A673 (cell line): ENCODE measurements at regions not wholly inside any gene's neighbourhood (a gene's known extent, or its start where the extent isn't known, plus 50 kb on each side); places are given as distances from the start of the nearest gene placed in this dataset.

Source experiments
- EZH2 ChIP-seq: fragments of 200-600 bp; sonication (generic); IDR thresholded peaks from 2 replicates; pipeline ENCODE4 v1.6.1; 2017; ENCODE audit warnings: borderline replicate concordance, low read depth, mild to moderate bottlenecking, mixed read lengths, antibody characterized with exemption, low read length; ENCODE audit not compliant: poor library complexity, severe bottlenecking
- TF ChIP-seq, protein P1 (sequence below): fragments of 300-800, 200-600 bp; sonication (generic); conservative IDR thresholded peaks from 2 replicates; pipeline ENCODE4 v1.5.1; 2017; ENCODE audit warnings: low read depth, mild to moderate bottlenecking, antibody characterized with exemption, low read length, moderate library complexity, mixed read lengths

DNA sequence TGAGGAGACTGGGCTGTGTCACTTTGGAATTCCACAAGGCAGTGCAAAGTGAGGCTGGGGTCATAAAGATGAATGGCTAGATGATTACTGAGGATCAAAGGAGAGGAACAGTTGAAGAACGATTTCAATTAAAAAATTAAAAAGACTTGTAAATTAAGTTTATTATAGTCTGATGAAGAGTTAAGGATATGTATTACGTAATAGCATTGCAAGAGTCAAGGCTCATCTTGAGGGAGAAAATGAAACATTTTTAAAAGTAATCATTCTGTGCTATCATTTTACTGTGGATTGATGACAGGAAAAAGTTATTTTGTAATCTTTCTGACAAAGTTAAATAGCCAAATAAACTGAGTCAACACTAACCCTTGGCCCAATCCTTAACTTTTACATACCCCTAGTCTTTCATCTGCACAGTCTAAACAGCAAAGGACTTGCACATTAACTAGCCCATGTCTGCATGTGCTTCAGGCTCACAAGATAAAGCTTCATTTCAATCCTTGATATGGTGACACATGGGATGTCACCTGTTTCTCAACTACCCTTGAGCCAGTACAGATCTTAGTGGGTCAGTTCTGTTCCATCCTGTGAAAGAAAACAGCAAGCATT lies 465.5 kb upstream of the CTSO start:
- TF ChIP-seq, protein P1, sequence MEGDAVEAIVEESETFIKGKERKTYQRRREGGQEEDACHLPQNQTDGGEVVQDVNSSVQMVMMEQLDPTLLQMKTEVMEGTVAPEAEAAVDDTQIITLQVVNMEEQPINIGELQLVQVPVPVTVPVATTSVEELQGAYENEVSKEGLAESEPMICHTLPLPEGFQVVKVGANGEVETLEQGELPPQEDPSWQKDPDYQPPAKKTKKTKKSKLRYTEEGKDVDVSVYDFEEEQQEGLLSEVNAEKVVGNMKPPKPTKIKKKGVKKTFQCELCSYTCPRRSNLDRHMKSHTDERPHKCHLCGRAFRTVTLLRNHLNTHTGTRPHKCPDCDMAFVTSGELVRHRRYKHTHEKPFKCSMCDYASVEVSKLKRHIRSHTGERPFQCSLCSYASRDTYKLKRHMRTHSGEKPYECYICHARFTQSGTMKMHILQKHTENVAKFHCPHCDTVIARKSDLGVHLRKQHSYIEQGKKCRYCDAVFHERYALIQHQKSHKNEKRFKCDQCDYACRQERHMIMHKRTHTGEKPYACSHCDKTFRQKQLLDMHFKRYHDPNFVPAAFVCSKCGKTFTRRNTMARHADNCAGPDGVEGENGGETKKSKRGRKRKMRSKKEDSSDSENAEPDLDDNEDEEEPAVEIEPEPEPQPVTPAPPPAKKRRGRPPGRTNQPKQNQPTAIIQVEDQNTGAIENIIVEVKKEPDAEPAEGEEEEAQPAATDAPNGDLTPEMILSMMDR: no peak
- TF ChIP-seq EZH2: no peak
